ENCODE measurements at regions not wholly inside any gene's neighbourhood (a gene's known extent, or its start where the extent isn't known, plus 50 kb on each side); places are given as distances from the start of the nearest gene placed in this dataset.

DNA sequence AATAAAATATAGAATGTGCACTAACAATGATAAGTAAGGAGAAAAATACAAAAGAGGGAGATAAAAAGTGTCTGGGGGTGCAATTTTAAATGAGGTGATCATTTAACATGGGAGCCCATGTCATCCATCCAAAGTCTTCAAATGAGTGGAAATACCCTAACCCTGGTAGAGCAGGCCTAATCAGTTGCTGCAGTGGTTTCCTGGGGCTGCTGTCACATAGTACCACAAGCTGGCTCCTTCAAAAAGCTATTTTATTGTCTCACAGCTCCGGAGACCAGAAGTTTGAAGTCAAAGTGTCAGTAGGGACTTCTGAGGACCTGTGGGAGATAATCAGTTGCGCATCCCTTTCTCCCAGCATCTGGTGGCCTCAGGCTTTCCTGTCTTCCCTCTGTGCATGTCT is 717.9 kb downstream of the DIAPH3 start:
- Histone ChIP-seq H3K9me2 (replicated peaks; ENCODE audit: insufficient read depth) (no peaks in the 10 kb centered on the region), H3K79me2 (no peaks in the 10 kb centered on the region), H3K9me3 (ENCODE audit: low read depth) (no peaks in the 10 kb centered on the region), H3K4me1 (ENCODE audit: insufficient read depth) (no peaks in the 10 kb centered on the region), H3K4me3 (no peak overlapping the region), H3K27ac (no peak overlapping the region), H4K20me1 (ENCODE audit: insufficient read depth, poor library complexity, severe bottlenecking) (no peaks in the 10 kb centered on the region), H3K27me3 (no peaks in the 10 kb centered on the region), H2AFZ (no peak overlapping the region), H3K36me3 (replicated peaks; ENCODE audit: insufficient read depth, low read depth) (no peaks in the 10 kb centered on the region), H3K4me2 (no peak overlapping the region)
- WGBS (ENCODE audit: low lambda C conversion rate, missing lambda C conversion rate): 53% methylated on average over 2 of the region's 2 CpGs
- no peak for DNase-seq (ENCODE audit: low spot score)
- no peak for TF ChIP-seq CTCF (IDR thresholded peaks at IDR 0.05; ENCODE audit: poor library complexity)
- no peak for TF ChIP-seq EZH2 (IDR thresholded peaks at IDR 0.05; ENCODE audit: borderline replicate concordance)
- TF ChIP-seq EZH2phosphoT487 (IDR thresholded peaks at IDR 0.05; ENCODE audit: low read depth, severe bottlenecking, unreplicated experiment): no peak

- Histone ChIP-seq H3K79me2 (no peaks in the 10 kb centered on the region), H3K36me3 (replicated peaks; ENCODE audit: insufficient read depth, low read depth) (no peaks in the 10 kb centered on the region), H3K27ac (no peak overlapping the region), H3K4me1 (ENCODE audit: insufficient read depth) (no peaks in the 10 kb centered on the region), H3K27me3 (no peaks in the 10 kb centered on the region), H2AFZ (no peak overlapping the region), H3K4me2 (no peak overlapping the region), H3K4me3 (no peak overlapping the region), H4K20me1 (ENCODE audit: insufficient read depth, poor library complexity, severe bottlenecking) (no peaks in the 10 kb centered on the region), H3K9me2 (replicated peaks; ENCODE audit: insufficient read depth) (no peaks in the 10 kb centered on the region), H3K9me3 (ENCODE audit: low read depth) (no peaks in the 10 kb centered on the region)
- WGBS (ENCODE audit: low lambda C conversion rate, missing lambda C conversion rate): 83% methylated on average over 5 of the region's 5 CpGs
- TF ChIP-seq CTCF (IDR thresholded peaks at IDR 0.05; ENCODE audit: poor library complexity) (no peak), EZH2 (IDR thresholded peaks at IDR 0.05; ENCODE audit: borderline replicate concordance) (no peak), EZH2phosphoT487 (IDR thresholded peaks at IDR 0.05; ENCODE audit: low read depth, severe bottlenecking, unreplicated experiment) (no peak)
- DNase-seq (ENCODE audit: low spot score): no peak
These were observed 717.3 kb downstream of the DIAPH3 start for GRCh38 chr13:59446391-59446790.

DNA sequence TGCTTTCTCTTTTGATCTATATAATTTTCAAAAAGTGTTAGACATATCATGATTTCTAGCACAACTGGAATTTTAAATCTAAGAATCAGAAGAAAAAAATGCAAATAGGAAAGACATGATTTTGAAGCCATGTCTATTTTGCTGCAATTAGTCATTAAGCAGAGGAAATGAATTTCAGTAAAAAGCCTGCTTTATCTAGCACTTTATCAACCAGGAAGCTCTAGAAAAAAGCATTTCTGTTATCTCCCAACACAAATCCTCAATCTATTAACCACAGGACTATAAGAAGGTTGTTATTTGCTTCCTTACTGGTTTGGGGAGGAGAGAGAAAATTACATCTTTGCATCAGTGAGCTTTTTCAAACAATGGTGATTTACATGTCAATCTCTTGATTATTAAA is 716.7 kb downstream of the DIAPH3 start:
- no peaks in the 10 kb centered on the region for H3K9me3 ChIP-seq (ENCODE audit: low read depth)
- no peaks in the 10 kb centered on the region for H3K79me2 ChIP-seq
- no peak for DNase-seq (ENCODE audit: low spot score)
- H3K4me1 ChIP-seq (ENCODE audit: insufficient read depth): no peaks in the 10 kb centered on the region
- H3K9me2 ChIP-seq (replicated peaks; ENCODE audit: insufficient read depth): no peaks in the 10 kb centered on the region
- TF ChIP-seq EZH2phosphoT487 (IDR thresholded peaks at IDR 0.05; ENCODE audit: low read depth, severe bottlenecking, unreplicated experiment) (no peak), CTCF (IDR thresholded peaks at IDR 0.05; ENCODE audit: poor library complexity) (no peak), EZH2 (IDR thresholded peaks at IDR 0.05; ENCODE audit: borderline replicate concordance) (no peak)
- no peak overlapping the region for H2AFZ ChIP-seq
- no peaks in the 10 kb centered on the region for H4K20me1 ChIP-seq (ENCODE audit: insufficient read depth, poor library complexity, severe bottlenecking)
- no peaks in the 10 kb centered on the region for H3K27me3 ChIP-seq
- no peak overlapping the region for H3K27ac ChIP-seq
- H3K36me3 ChIP-seq (replicated peaks; ENCODE audit: insufficient read depth, low read depth): no peaks in the 10 kb centered on the region
- no peak overlapping the region for H3K4me3 ChIP-seq
- no peak overlapping the region for H3K4me2 ChIP-seq

Measured in hepatocyte (in vitro differentiated cells).